ENCODE measurements at regions not wholly inside any gene's neighbourhood (a gene's known extent, or its start where the extent isn't known, plus 50 kb on each side); places are given as distances from the start of the nearest gene placed in this dataset.

DNA sequence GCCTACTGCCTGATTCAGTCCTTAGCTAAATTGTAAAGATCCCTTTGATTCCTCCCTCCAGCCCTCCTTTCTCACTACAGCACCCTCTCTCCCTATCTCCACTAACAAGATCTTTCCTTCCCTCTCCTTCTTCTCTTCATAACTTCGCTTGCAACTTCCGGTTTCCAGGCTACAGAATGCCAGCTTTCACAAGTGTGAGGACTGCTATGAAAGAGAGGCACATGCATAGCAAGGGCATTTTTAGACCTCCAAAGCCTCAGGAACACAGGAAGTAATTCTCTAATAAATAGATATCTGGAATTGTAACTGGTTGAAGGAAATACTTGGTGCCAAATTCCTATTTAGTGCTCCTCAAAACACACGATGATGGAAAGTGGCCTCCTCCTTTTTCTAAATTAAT lies 196.7 kb downstream of the HLX start:
- peaks cover 11% of the 10 kb centered on the region for H3K27me3 Mint-ChIP-seq (ENCODE audit: low read depth)
- TF ChIP-seq, protein P1, sequence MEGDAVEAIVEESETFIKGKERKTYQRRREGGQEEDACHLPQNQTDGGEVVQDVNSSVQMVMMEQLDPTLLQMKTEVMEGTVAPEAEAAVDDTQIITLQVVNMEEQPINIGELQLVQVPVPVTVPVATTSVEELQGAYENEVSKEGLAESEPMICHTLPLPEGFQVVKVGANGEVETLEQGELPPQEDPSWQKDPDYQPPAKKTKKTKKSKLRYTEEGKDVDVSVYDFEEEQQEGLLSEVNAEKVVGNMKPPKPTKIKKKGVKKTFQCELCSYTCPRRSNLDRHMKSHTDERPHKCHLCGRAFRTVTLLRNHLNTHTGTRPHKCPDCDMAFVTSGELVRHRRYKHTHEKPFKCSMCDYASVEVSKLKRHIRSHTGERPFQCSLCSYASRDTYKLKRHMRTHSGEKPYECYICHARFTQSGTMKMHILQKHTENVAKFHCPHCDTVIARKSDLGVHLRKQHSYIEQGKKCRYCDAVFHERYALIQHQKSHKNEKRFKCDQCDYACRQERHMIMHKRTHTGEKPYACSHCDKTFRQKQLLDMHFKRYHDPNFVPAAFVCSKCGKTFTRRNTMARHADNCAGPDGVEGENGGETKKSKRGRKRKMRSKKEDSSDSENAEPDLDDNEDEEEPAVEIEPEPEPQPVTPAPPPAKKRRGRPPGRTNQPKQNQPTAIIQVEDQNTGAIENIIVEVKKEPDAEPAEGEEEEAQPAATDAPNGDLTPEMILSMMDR (IDR thresholded peaks at IDR 0.05) = no peak
- no peaks in the 10 kb centered on the region for H3K9me3 Mint-ChIP-seq (ENCODE audit: low read depth)
- no peak overlapping the region for H3K27ac Mint-ChIP-seq (ENCODE audit: unreplicated experiment)
- no peak overlapping the region for H3K4me3 Mint-ChIP-seq (ENCODE audit: unreplicated experiment)
- H3K4me1 Mint-ChIP-seq (ENCODE audit: low read depth) = no peaks in the 10 kb centered on the region
- DNase-seq (ENCODE audit: low spot score) = no peak
- no peaks in the 10 kb centered on the region for H3K36me3 Mint-ChIP-seq (ENCODE audit: low read depth)

DNA sequence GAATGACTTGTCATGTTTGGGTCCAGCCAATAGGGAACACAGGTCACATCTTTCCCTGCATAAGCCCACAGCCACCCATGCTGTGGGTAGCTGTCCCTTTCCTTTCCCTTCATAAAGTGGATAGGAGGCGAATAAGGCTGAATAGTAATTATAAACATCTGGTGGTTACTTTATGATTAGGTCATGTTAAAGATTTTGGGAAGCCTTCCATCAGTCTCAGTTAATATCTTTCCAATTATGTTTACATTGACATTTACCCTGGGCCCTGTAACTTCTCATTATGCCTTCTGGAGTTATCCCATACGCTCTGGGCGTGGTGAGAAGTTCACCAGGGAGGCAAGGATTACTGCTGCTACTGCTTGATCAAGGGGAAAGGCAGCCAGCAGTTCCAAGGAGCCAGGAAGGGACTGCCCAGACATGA lies 197.2 kb downstream of the HLX start:
- H3K4me1 Mint-ChIP-seq (ENCODE audit: low read depth) = no peaks in the 10 kb centered on the region
- H3K27ac Mint-ChIP-seq (ENCODE audit: unreplicated experiment) = no peak overlapping the region
- H3K4me3 Mint-ChIP-seq (ENCODE audit: unreplicated experiment) = no peak overlapping the region
- no peaks in the 10 kb centered on the region for H3K36me3 Mint-ChIP-seq (ENCODE audit: low read depth)
- peaks cover 8% of the 10 kb centered on the region for H3K27me3 Mint-ChIP-seq (ENCODE audit: low read depth)
- DNase-seq (ENCODE audit: low spot score) = no peak
- TF ChIP-seq, protein P1 (IDR thresholded peaks at IDR 0.05) = no peak
- no peaks in the 10 kb centered on the region for H3K9me3 Mint-ChIP-seq (ENCODE audit: low read depth)

DNA sequence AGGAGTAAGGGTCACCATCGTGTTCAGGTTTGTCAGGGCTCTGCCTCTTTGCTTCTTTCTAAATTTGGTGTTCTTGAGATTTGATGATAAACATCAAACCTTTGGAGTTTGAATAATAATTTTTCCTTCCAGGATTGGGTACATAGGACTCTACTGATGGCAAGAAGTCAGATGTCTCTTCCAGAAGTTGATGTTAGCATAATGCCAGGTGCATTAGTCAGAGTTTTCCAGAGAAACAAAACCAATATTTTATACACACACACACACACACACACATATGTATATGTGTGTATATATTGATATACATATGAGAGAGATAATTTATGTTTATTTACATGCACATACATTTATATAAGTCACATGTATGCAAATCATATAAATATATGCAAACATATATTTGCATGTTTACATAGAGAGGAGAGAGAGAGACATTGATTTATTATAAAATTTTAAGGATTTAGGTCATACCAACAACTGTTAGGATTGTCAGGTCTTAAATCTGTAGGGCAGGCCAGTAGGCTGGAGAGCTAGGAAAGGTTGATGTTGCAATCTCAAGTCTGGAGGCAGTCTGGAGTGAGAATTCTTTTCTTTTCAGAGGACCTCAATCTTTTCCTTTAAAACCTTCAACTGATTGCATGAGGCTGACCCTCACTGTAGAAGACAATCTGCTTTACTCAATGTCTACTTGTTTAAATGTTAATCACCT lies 199.2 kb downstream of the HLX start:
- Mint-ChIP-seq H3K9me3 (ENCODE audit: low read depth) (no peaks in the 10 kb centered on the region), H3K27me3 (ENCODE audit: low read depth) (peaks cover 12% of the 10 kb centered on the region), H3K4me1 (ENCODE audit: low read depth) (no peaks in the 10 kb centered on the region), H3K27ac (ENCODE audit: unreplicated experiment) (no peak overlapping the region), H3K4me3 (ENCODE audit: unreplicated experiment) (no peak overlapping the region), H3K36me3 (ENCODE audit: low read depth) (no peaks in the 10 kb centered on the region)
- TF ChIP-seq, protein P1 (IDR thresholded peaks at IDR 0.05) = no peak
- DNase-seq (ENCODE audit: low spot score) = no peak

DNA sequence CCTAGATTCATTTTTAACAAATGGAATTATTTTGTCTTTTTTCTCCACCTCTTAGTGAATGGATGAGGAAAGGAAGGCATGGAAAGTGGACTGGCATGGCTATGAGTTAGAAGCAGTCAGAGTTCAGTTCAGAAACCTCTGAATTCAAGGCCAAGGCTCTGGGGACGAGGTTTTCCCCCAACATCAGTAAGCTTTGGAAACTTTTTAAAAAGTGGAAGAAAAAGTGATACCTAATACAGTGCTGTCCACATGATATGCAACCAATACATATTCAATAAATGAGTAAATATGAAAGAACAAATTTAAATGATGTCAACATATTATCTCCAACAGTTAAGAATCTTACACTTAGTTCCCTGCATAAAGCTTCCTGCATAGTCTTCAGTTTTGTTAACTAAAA lies 204.7 kb downstream of the HLX start:
- H3K4me3 Mint-ChIP-seq (ENCODE audit: unreplicated experiment) = no peak overlapping the region
- no peaks in the 10 kb centered on the region for H3K36me3 Mint-ChIP-seq (ENCODE audit: low read depth)
- H3K27ac Mint-ChIP-seq (ENCODE audit: unreplicated experiment) = no peak overlapping the region
- no peaks in the 10 kb centered on the region for H3K9me3 Mint-ChIP-seq (ENCODE audit: low read depth)
- TF ChIP-seq, protein P1 (IDR thresholded peaks at IDR 0.05) = no peak
- no peak for DNase-seq (ENCODE audit: low spot score)
- H3K4me1 Mint-ChIP-seq (ENCODE audit: low read depth) = peaks cover 6% of the 10 kb centered on the region
- peaks cover 4% of the 10 kb centered on the region for H3K27me3 Mint-ChIP-seq (ENCODE audit: low read depth)

DNA sequence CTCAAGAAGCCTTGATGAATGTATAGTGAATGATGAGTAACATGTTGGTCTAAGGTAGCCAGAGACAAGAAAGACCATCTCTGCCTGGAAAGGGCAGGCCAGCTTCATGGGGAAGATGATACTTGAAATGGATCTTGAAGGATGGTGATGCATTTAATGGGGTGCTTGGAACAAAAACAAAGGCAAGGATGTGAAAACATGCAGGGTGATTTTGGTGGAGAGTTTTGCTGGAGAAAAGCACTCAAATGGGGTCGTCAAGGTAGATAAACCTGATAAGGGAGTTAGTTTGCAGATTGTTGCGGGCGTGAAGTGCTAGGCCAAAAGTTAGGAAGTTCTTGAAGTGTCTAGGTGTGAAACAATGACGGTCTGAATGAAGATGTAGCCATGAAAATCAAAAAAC lies 205.4 kb downstream of the HLX start:
- TF ChIP-seq, protein P1 (IDR thresholded peaks at IDR 0.05) = no peak
- H3K36me3 Mint-ChIP-seq (ENCODE audit: low read depth) = no peaks in the 10 kb centered on the region
- no peak overlapping the region for H3K4me3 Mint-ChIP-seq (ENCODE audit: unreplicated experiment)
- H3K9me3 Mint-ChIP-seq (ENCODE audit: low read depth) = no peaks in the 10 kb centered on the region
- peaks cover 13% of the 10 kb centered on the region for H3K4me1 Mint-ChIP-seq (ENCODE audit: low read depth)
- H3K27ac Mint-ChIP-seq (ENCODE audit: unreplicated experiment) = no peak overlapping the region
- H3K27me3 Mint-ChIP-seq (ENCODE audit: low read depth) = peaks cover 4% of the 10 kb centered on the region
- no peak for DNase-seq (ENCODE audit: low spot score)
